Osteocyte (in vitro differentiated cells): ENCODE measurements at regions not wholly inside any gene's neighbourhood (a gene's known extent, or its start where the extent isn't known, plus 50 kb on each side); places are given as distances from the start of the nearest gene placed in this dataset.

ENCODE experiments used
- DNase-seq: peaks from one replicate; pipeline ENCODE4 v3.0.0; 2021; ENCODE audit warnings: mixed read lengths; ENCODE audit not compliant: unreplicated experiment; ENCODE audit errors: extremely low spot score
- H3K27ac Mint-ChIP-seq: one replicate; pipeline ENCODE4 v1.8.0; 2021; ENCODE audit warnings: mild to moderate bottlenecking, mixed read lengths; ENCODE audit not compliant: unreplicated experiment
- H3K27me3 Mint-ChIP-seq: one replicate; pipeline ENCODE4 v1.8.0; 2021; ENCODE audit warnings: mixed read lengths; ENCODE audit not compliant: unreplicated experiment
- H3K36me3 Mint-ChIP-seq: one replicate; pipeline ENCODE4 v1.8.0; 2021; ENCODE audit warnings: mixed read lengths; ENCODE audit not compliant: unreplicated experiment
- H3K4me1 Mint-ChIP-seq: one replicate; pipeline ENCODE4 v1.8.0; 2021; ENCODE audit warnings: mixed read lengths; ENCODE audit not compliant: unreplicated experiment
- H3K4me3 Mint-ChIP-seq: one replicate; pipeline ENCODE4 v1.8.0; 2021; ENCODE audit warnings: mild to moderate bottlenecking, moderate library complexity, mixed read lengths; ENCODE audit not compliant: unreplicated experiment
- H3K9me3 Mint-ChIP-seq: one replicate; pipeline ENCODE4 v1.8.0; 2021; ENCODE audit warnings: mixed read lengths; ENCODE audit not compliant: unreplicated experiment
- CTCF ChIP-seq: fragments of 200-600 bp; sonication (generic); IDR thresholded peaks from 2 replicates; pipeline ENCODE4 v1.5.0; 2021; ENCODE audit warnings: antibody characterized with exemption, mild to moderate bottlenecking, moderate library complexity

DNA sequence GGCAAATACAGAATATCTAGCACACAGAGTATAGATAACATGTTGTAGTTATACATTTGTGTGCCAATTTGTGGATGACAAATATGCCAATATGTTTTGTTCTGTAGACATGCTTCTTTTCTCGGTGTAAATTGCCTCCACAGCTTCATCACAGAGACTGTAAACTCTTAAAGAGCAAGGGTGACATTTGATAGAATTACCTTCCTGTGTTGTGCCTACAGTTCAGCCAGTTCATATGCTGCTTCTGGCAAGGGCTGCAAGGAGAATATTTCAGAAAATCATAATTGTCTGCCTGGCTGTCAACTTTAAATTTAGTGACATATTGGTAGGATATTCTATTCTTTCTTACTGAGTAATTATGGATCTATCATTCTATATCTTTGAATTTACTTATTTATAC lies 155.1 kb downstream of the MAT2B start:
- DNase-seq, result no peak
- Mint-ChIP-seq H3K27me3 (no peaks in the 10 kb centered on the region), H3K9me3 (no peaks in the 10 kb centered on the region), H3K27ac (no peak overlapping the region), H3K4me1 (no peaks in the 10 kb centered on the region), H3K4me3 (no peak overlapping the region), H3K36me3 (no peaks in the 10 kb centered on the region)
- no peak for TF ChIP-seq CTCF

GRCh38 chr5:163661360-163661759 lies 155.9 kb downstream of the MAT2B start:
- Mint-ChIP-seq H3K36me3 (no peaks in the 10 kb centered on the region), H3K4me1 (no peaks in the 10 kb centered on the region), H3K27me3 (no peaks in the 10 kb centered on the region), H3K9me3 (no peaks in the 10 kb centered on the region), H3K27ac (no peak overlapping the region), H3K4me3 (no peak overlapping the region)
- no peak for DNase-seq
- TF ChIP-seq CTCF, result no peak

DNA sequence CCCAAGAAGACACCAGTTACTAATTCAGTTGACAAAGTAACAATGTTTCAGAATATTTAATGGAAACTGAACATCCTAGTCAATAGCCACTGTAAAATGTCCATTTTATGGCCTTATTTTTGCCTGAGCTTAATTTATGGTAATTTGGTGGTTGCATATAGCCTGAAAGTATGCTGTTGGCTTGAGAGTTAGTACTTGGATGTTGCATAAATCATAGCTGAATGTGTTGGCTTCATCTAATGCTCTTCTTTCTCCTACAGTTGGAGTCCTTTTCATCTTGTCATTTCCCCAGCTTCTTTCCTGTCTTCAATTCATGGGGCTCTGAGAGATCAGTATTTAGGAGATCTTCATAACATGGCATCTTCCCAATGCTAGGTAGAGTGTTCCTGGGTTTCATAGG lies 164.6 kb downstream of the MAT2B start:
- Mint-ChIP-seq H3K9me3 (no peaks in the 10 kb centered on the region), H3K27ac (no peak overlapping the region)
- DNase-seq, result no peak

DNA sequence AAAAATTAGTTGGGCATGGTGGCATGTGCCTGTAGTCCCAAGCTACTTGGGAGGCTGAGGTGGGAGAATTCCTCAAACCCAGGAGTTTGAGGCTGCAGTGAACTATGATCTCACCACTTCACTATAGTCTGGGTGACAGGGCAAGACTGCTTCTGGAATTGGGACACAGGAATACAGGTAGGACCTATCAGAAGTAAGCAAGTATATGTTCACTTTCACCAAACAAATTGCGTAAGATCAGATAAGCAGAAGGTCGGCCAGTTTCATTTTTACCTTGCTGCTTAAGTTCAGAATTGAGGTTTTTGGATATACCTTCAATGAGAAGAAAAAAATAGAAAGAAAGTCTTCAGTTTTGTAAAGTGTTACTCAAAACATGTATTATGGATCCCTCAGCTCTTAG lies 171.7 kb downstream of the MAT2B start:
- H3K9me3 Mint-ChIP-seq, result no peaks in the 10 kb centered on the region
- DNase-seq, result no peak
- H3K36me3 Mint-ChIP-seq, result no peaks in the 10 kb centered on the region
- H3K4me3 Mint-ChIP-seq, result no peak overlapping the region
- no peak for TF ChIP-seq CTCF
- peaks cover 10% of the 10 kb centered on the region for H3K27me3 Mint-ChIP-seq
- H3K4me1 Mint-ChIP-seq, result no peaks in the 10 kb centered on the region
- H3K27ac Mint-ChIP-seq, result no peak overlapping the region

More for the DNA sequence above, 164.6 kb downstream of the MAT2B start:
- peaks cover 3% of the 10 kb centered on the region for H3K27me3 Mint-ChIP-seq
- TF ChIP-seq CTCF, result no peak
- H3K4me3 Mint-ChIP-seq, result no peak overlapping the region
- no peaks in the 10 kb centered on the region for H3K36me3 Mint-ChIP-seq
- no peaks in the 10 kb centered on the region for H3K4me1 Mint-ChIP-seq

DNA sequence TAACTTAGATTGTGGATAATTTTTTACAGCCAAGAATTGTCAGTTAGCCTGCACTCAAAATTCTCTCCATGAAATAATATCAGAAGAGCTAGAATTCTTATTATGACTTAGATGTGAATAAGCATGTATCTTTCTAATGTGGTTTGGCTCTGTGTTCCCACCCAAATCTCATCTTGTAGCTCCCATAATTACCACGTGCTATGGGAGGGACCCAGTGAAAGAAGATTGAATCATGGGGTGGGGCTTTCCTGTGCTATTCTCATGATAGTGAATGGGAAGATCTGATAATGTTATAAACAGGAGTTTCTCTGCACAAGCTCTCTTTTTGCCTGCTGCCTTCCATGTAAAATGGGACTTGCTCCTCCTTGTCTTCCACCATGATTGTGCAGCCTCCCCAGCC lies 176.8 kb downstream of the MAT2B start:
- Mint-ChIP-seq H3K4me1 (no peaks in the 10 kb centered on the region), H3K4me3 (no peak overlapping the region), H3K27ac (no peak overlapping the region), H3K36me3 (no peaks in the 10 kb centered on the region), H3K27me3 (peaks cover 7% of the 10 kb centered on the region), H3K9me3 (no peaks in the 10 kb centered on the region)
- TF ChIP-seq CTCF, result no peak
- DNase-seq, result no peak
